Tibial artery (tissue), 4 donors: ENCODE measurements at regions not wholly inside any gene's neighbourhood (a gene's known extent, or its start where the extent isn't known, plus 50 kb on each side); places are given as distances from the start of the nearest gene placed in this dataset.

Experiments
- DNase-seq, 2 donors: peaks; one replicate each; pipeline ENCODE4 v3.0.0-alpha.2; 2019
- H3K27ac ChIP-seq, 2 donors: fragments of 200-600 bp; sonication (generic) in 1 of 2; 1 replicate in 1 of 2; 2 replicates in 1 of 2; pipeline ENCODE4 v1.5.1; 2018 to 2019; ENCODE audit warnings: mild to moderate bottlenecking in 1 of 2
- H3K27me3 ChIP-seq, 2 donors: fragments of 200-600 bp; sonication (generic) in 1 of 2; one replicate each; pipeline versions ENCODE4 v1.5.1 to v1.6.0; 2016 to 2019
- H3K36me3 ChIP-seq, 3 donors: fragments of 200-600 bp; sonication (generic) in 2 of 3; one replicate each; pipeline ENCODE4 v1.5.1; 2016 to 2019; ENCODE audit warnings: mild to moderate bottlenecking in 2 of 3
- H3K4me1 ChIP-seq, 4 donors: fragments of 200-600 bp; sonication (generic) in 2 of 4; 1 replicate in 3 of 4; 2 replicates in 1 of 4; pipeline ENCODE4 v1.5.1; 2016 to 2019
- H3K4me3 ChIP-seq, 2 donors: fragments of 200-600 bp; sonication (generic) in 1 of 2; 1 replicate in 1 of 2; 2 replicates in 1 of 2; pipeline ENCODE4 v1.5.1; 2018 to 2019; ENCODE audit warnings: mild to moderate bottlenecking in 2 of 2
- H3K9me3 ChIP-seq, 3 donors: fragments of 200-600 bp; sonication (generic) in 1 of 3; one replicate each; pipeline ENCODE4 v1.5.1; 2016 to 2019
- intact Hi-C: fragments of 100-400 bp; cut with DNase I; formaldehyde crosslinking; loops from one replicate; pipeline ENCODE4 v1.15.0; 2023; ENCODE audit warnings: low total_unique reads
- TF ChIP-seq, protein P1 (sequence below), 2 experiments: fragments of 200-600 bp in 1 of 2; fragments of 450-650 bp in 1 of 2; IDR thresholded peaks; one replicate each; pipeline ENCODE4 v1.5.1; 2017 to 2019; ENCODE audit warnings: antibody characterized with exemption in 2 of 2, mild to moderate bottlenecking in 1 of 2, moderate library complexity in 1 of 2

DNA sequence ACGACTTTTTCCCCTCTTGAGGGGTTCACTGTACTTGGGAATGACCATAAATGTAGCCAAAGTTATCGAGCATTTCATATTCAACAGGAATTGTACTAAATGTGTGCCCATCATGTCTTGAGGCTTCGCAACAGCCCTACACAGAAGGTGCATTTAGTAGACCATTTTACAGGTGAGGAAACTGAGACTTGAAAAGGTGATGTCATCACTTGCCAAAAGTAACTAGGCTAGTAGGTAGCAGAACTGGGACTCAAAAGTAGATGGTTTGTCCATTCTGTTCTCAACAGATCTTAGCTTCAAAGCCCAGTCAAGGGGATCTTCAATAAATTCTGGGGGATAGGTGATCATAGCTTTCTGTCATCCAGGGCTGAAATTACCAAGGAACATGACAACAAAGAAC lies 782.2 kb downstream of the MED13L start:
- no peaks in the 10 kb centered on the region for H3K27me3 ChIP-seq
- TF ChIP-seq, protein P1, sequence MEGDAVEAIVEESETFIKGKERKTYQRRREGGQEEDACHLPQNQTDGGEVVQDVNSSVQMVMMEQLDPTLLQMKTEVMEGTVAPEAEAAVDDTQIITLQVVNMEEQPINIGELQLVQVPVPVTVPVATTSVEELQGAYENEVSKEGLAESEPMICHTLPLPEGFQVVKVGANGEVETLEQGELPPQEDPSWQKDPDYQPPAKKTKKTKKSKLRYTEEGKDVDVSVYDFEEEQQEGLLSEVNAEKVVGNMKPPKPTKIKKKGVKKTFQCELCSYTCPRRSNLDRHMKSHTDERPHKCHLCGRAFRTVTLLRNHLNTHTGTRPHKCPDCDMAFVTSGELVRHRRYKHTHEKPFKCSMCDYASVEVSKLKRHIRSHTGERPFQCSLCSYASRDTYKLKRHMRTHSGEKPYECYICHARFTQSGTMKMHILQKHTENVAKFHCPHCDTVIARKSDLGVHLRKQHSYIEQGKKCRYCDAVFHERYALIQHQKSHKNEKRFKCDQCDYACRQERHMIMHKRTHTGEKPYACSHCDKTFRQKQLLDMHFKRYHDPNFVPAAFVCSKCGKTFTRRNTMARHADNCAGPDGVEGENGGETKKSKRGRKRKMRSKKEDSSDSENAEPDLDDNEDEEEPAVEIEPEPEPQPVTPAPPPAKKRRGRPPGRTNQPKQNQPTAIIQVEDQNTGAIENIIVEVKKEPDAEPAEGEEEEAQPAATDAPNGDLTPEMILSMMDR (IDR thresholded peaks at IDR 0.05) = no peak
- intact Hi-C loops = no loop called here
- no peaks in the 10 kb centered on the region for H3K9me3 ChIP-seq
- H3K4me1 ChIP-seq = no peaks in the 10 kb centered on the region
- no peaks in the 10 kb centered on the region for H3K36me3 ChIP-seq
- H3K4me3 ChIP-seq = no peak overlapping the region
- H3K27ac ChIP-seq = no peak overlapping the region
- no peak for DNase-seq

- H3K27ac ChIP-seq = no peak overlapping the region
- H3K27me3 ChIP-seq = peaks cover 0 to 3% of the 10 kb centered on the region in 2 donors
- no peak for DNase-seq
- intact Hi-C loops = no loop called here
- TF ChIP-seq, protein P1 (IDR thresholded peaks at IDR 0.05) = no peak
- H3K4me1 ChIP-seq = no peaks in the 10 kb centered on the region
- no peak overlapping the region for H3K4me3 ChIP-seq
- no peaks in the 10 kb centered on the region for H3K36me3 ChIP-seq
- no peaks in the 10 kb centered on the region for H3K9me3 ChIP-seq
Observed at GRCh38 chr12:115492553-115492952, 784.9 kb downstream of the MED13L start.

GRCh38 chr12:115491511-115492250 lies 785.8 kb downstream of the MED13L start:
- Histone ChIP-seq H3K4me3 (no peak overlapping the region), H3K27me3 (peaks cover 0 to 3% of the 10 kb centered on the region in 2 donors), H3K36me3 (no peaks in the 10 kb centered on the region), H3K27ac (no peak overlapping the region), H3K9me3 (no peaks in the 10 kb centered on the region), H3K4me1 (no peaks in the 10 kb centered on the region)
- no peak for DNase-seq
- intact Hi-C loops = no loop called here
- TF ChIP-seq, protein P1 (IDR thresholded peaks at IDR 0.05) = no peak

- TF ChIP-seq, protein P1 (IDR thresholded peaks at IDR 0.05) = no peak
Observed at GRCh38 chr12:115489253-115489652, 788.2 kb downstream of the MED13L start.

DNA sequence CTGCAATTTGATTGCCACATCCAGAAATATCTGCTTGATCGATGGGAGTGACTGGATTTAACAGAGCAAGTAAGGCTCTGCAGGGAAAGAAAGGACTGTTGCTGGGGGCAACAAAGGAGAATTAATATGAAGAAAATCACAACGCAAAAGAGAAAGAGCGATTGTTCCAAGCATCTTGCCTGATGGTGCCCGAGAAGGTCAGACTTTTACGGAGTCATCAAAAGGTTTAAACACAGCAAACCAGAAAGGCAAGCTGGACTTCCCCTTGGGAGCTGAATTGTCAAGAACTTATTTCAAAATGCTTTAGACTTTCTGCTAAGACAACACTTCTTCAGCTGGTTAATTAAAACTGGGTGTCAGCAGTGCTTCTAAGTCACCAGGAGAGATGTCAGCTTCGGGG lies 791.5 kb downstream of the MED13L start:
- no peak for DNase-seq
- H3K27ac ChIP-seq = no peak overlapping the region
- H3K27me3 ChIP-seq = peaks cover 0 to 3% of the 10 kb centered on the region in 2 donors
- H3K36me3 ChIP-seq = no peaks in the 10 kb centered on the region
- no peaks in the 10 kb centered on the region for H3K9me3 ChIP-seq
- no peak overlapping the region for H3K4me3 ChIP-seq
- intact Hi-C loops = no loop called here
- TF ChIP-seq, protein P1 (IDR thresholded peaks at IDR 0.05) = no peak
- H3K4me1 ChIP-seq = no peaks in the 10 kb centered on the region

More at GRCh38 chr12:115489253-115489652, 788.2 kb downstream of the MED13L start:
- no peaks in the 10 kb centered on the region for H3K4me1 ChIP-seq
- intact Hi-C loops = no loop called here
- no peaks in the 10 kb centered on the region for H3K36me3 ChIP-seq
- no peak overlapping the region for H3K4me3 ChIP-seq
- no peaks in the 10 kb centered on the region for H3K9me3 ChIP-seq
- DNase-seq = no peak
- H3K27me3 ChIP-seq = peaks cover 0 to 3% of the 10 kb centered on the region in 2 donors
- H3K27ac ChIP-seq = no peak overlapping the region
